H1 (cell line): ENCODE measurements at regions not wholly inside any gene's neighbourhood (a gene's known extent, or its start where the extent isn't known, plus 50 kb on each side); places are given as distances from the start of the nearest gene placed in this dataset.

Experiments
- CTCF ChIA-PET: fragments of 300-600 bp; sonication (Branson Sonifier 250); formaldehyde crosslinking; loops from one replicate; lab custom pipeline; 2021; ENCODE audit not compliant: partially characterized antibody; lab: Charles Lee
- POLR2A ChIA-PET: fragments of 300-600 bp; sonication (Branson Sonifier 250); formaldehyde crosslinking; loops from one replicate; lab custom pipeline; 2021; ENCODE audit warnings: inconsistent platforms; ENCODE audit not compliant: partially characterized antibody; lab: Charles Lee
- DNase-seq, 2 experiments: peaks; one replicate each; pipeline versions ENCODE4 v3.0.0 to v3.0.0-alpha.2; 2010 to 2022; ENCODE audit warnings: low spot score in 2 of 2, low read depth in 1 of 2, mixed read lengths in 1 of 2
- FAIRE-seq: peaks from 2 replicates; lab custom pipeline; 2011; peaks lifted over from hg19 to GRCh38; lab: Jason Lieb, UNC
- H2AFZ ChIP-seq: 2 replicates; pipeline ENCODE4 v1.8.1; 2012; ENCODE audit warnings: low read length, inconsistent platforms
- H2AK5ac ChIP-seq: 2 replicates; pipeline ENCODE4 v1.6.1; 2013; ENCODE audit warnings: low read depth, low read length
- H2BK120ac ChIP-seq: replicated peaks from 2 replicates; pipeline ENCODE3; 2013; ENCODE audit warnings: low read depth, low read length, inconsistent platforms
- H2BK12ac ChIP-seq: 2 replicates; pipeline ENCODE4 v1.6.1; 2013; ENCODE audit warnings: low read depth, low read length
- H2BK15ac ChIP-seq: 2 replicates; pipeline ENCODE4 v1.6.1; 2013; ENCODE audit warnings: low read length
- H2BK20ac ChIP-seq: 2 replicates; pipeline ENCODE4 v1.6.1; 2013; ENCODE audit warnings: low read length
- H2BK5ac ChIP-seq: 2 replicates; pipeline ENCODE4 v1.6.1; 2013; ENCODE audit warnings: low read depth, low read length
- H3K14ac ChIP-seq: 2 replicates; pipeline ENCODE4 v1.6.1; 2013; ENCODE audit warnings: inconsistent platforms; ENCODE audit not compliant: insufficient read length
- H3K18ac ChIP-seq: 2 replicates; pipeline ENCODE4 v1.6.1; 2013; ENCODE audit warnings: low read length; ENCODE audit errors: extremely low read depth
- H3K23ac ChIP-seq: 2 replicates; pipeline ENCODE4 v1.6.1; 2013; ENCODE audit warnings: inconsistent platforms; ENCODE audit not compliant: insufficient read length
- H3K23me2 ChIP-seq: 2 replicates; pipeline ENCODE4 v1.6.1; 2013; ENCODE audit warnings: low read depth, low read length
- H3K27ac ChIP-seq: 2 replicates; pipeline ENCODE4 v1.6.1; 2011; ENCODE audit warnings: low read depth, low read length, inconsistent platforms
- H3K27me3 ChIP-seq, 4 experiments: replicated peaks in 1 of 4; 1 replicate in 1 of 4; 2 replicates in 3 of 4; pipeline versions ENCODE4 v1.6.1 to v1.8.1; 2011 to 2013; ENCODE audit warnings: low read length in 3 of 4, mild to moderate bottlenecking in 3 of 4, inconsistent platforms in 2 of 4, mixed read lengths in 2 of 4, moderate library complexity in 1 of 4; ENCODE audit not compliant: control insufficient read depth in 3 of 4, insufficient read depth in 3 of 4; ENCODE audit errors: extremely low read depth in 1 of 4
- H3K36me3 ChIP-seq, 4 experiments: 2 replicates each; pipeline versions ENCODE4 v1.6.1 to v1.8.1; 2011 to 2013; ENCODE audit warnings: mild to moderate bottlenecking in 4 of 4, low read length in 3 of 4, moderate library complexity in 2 of 4, control low read depth in 1 of 4, inconsistent platforms in 1 of 4; ENCODE audit not compliant: insufficient read depth in 4 of 4, control insufficient read depth in 2 of 4
- H3K4ac ChIP-seq: replicated peaks from 2 replicates; pipeline ENCODE3; 2013; ENCODE audit warnings: low read length, low read depth, mixed read lengths, inconsistent platforms; ENCODE audit not compliant: insufficient read length
- H3K4me1 ChIP-seq, 4 experiments: replicated peaks in 1 of 4; 1 replicate in 1 of 4; 2 replicates in 3 of 4; pipeline versions ENCODE4 v1.6.1 to v1.8.1; 2011 to 2013; ENCODE audit warnings: low read length in 3 of 4, inconsistent platforms in 2 of 4, mixed read lengths in 1 of 4; ENCODE audit not compliant: insufficient read depth in 4 of 4, control insufficient read depth in 3 of 4
- H3K4me2 ChIP-seq, 2 experiments: 2 replicates each; pipeline versions ENCODE4 v1.6.1 to v1.8.1; 2011 to 2013; ENCODE audit warnings: low read depth in 2 of 2, low read length in 2 of 2, control low read depth in 1 of 2, inconsistent platforms in 1 of 2, mild to moderate bottlenecking in 1 of 2; ENCODE audit not compliant: insufficient read depth in 1 of 2
- H3K4me3 ChIP-seq, 4 experiments: fragments of 200-600, 300-600 bp in 1 of 4; sonication (generic), shearing (Covaris generic), sonication (Bioruptor Twin) in 1 of 4; 2 replicates each; pipeline versions ENCODE4 v1.5.1 to v1.8.1; 2011 to 2016; ENCODE audit warnings: low read length in 4 of 4, low read depth in 3 of 4, control low read depth in 2 of 4, inconsistent platforms in 2 of 4, mild to moderate bottlenecking in 2 of 4, mixed read lengths in 1 of 4, moderate library complexity in 1 of 4; ENCODE audit not compliant: insufficient read depth in 2 of 4; ENCODE audit errors: extremely low read depth in 1 of 4
- H3K56ac ChIP-seq: replicated peaks from 2 replicates; pipeline ENCODE3; 2013; ENCODE audit warnings: low read depth, mild to moderate bottlenecking, mixed read lengths, low read length, inconsistent platforms; ENCODE audit not compliant: insufficient read length
- H3K79me1 ChIP-seq: 2 replicates; pipeline ENCODE4 v1.6.1; 2013; ENCODE audit warnings: low read depth, low read length, control low read depth
- H3K79me2 ChIP-seq, 2 experiments: 2 replicates each; pipeline versions ENCODE4 v1.6.1 to v1.8.1; 2012 to 2013; ENCODE audit warnings: low read length in 2 of 2, mild to moderate bottlenecking in 2 of 2, inconsistent platforms in 1 of 2; ENCODE audit not compliant: insufficient read depth in 2 of 2, control insufficient read depth in 1 of 2
- H3K9ac ChIP-seq, 4 experiments: replicated peaks in 1 of 4; 1 replicate in 1 of 4; 2 replicates in 3 of 4; pipeline versions ENCODE4 v1.6.1 to v1.8.1; 2011 to 2013; ENCODE audit warnings: low read depth in 3 of 4, low read length in 3 of 4, control low read depth in 2 of 4, mild to moderate bottlenecking in 2 of 4, moderate library complexity in 2 of 4, inconsistent platforms in 1 of 4; ENCODE audit errors: extremely low read depth in 1 of 4
- H3K9me3 ChIP-seq, 2 experiments: 2 replicates each; pipeline versions ENCODE4 v1.6.1 to v1.8.1; 2012 to 2013; ENCODE audit warnings: mild to moderate bottlenecking in 2 of 2, moderate library complexity in 2 of 2, control low read depth in 1 of 2, inconsistent platforms in 1 of 2, low read depth in 1 of 2, low read length in 1 of 2, mixed read lengths in 1 of 2; ENCODE audit not compliant: insufficient read depth in 2 of 2
- H4K20me1 ChIP-seq, 2 experiments: replicated peaks in 1 of 2; 2 replicates each; pipeline versions ENCODE3 to v1.8.1; 2011 to 2013; ENCODE audit warnings: inconsistent platforms in 2 of 2, low read length in 2 of 2, mild to moderate bottlenecking in 1 of 2; ENCODE audit not compliant: insufficient read depth in 2 of 2, control insufficient read depth in 1 of 2
- H4K5ac ChIP-seq: 2 replicates; pipeline ENCODE4 v1.6.1; 2013; ENCODE audit warnings: low read length, low read depth, mixed read lengths, inconsistent platforms; ENCODE audit not compliant: insufficient read length
- H4K8ac ChIP-seq: 2 replicates; pipeline ENCODE4 v1.8.0; 2013; ENCODE audit warnings: mild to moderate bottlenecking, moderate library complexity, low read length, inconsistent platforms; ENCODE audit not compliant: insufficient read depth; ENCODE audit errors: extremely low read depth
- H4K91ac ChIP-seq: replicated peaks from 2 replicates; pipeline ENCODE3; 2013; ENCODE audit warnings: low read length, mixed read lengths, inconsistent platforms; ENCODE audit not compliant: insufficient read length
- CBX5 ChIP-seq: fragments of 300-800, 300-1000 bp; sonication (generic); IDR thresholded peaks from 2 replicates; pipeline ENCODE4 v1.7.1; 2016; ENCODE audit warnings: antibody characterized with exemption, low read length, low read depth
- CTBP2 ChIP-seq: IDR thresholded peaks from 2 replicates; pipeline ENCODE4 v1.7.0; 2011; ENCODE audit warnings: borderline replicate concordance, mild to moderate bottlenecking, moderate library complexity, mixed read lengths, low read length; ENCODE audit not compliant: insufficient read depth, insufficient read length
- EP300 ChIP-seq, 2 experiments: IDR thresholded peaks; 1 replicate in 1 of 2; 2 replicates in 1 of 2; pipeline ENCODE4 v1.6.1; 2011 to 2012; ENCODE audit warnings: low read depth in 2 of 2, low read length in 2 of 2, mild to moderate bottlenecking in 2 of 2, borderline replicate concordance in 1 of 2, inconsistent platforms in 1 of 2, moderate library complexity in 1 of 2
- JUND ChIP-seq: IDR thresholded peaks from 2 replicates; pipeline ENCODE4 v1.6.1; 2011; ENCODE audit warnings: mild to moderate bottlenecking, improper control_type of control experiment, low read length
- KDM1A ChIP-seq: fragments of 200-600, 300-600 bp; sonication (generic); IDR thresholded peaks from 2 replicates; pipeline ENCODE4 v1.7.1; 2016; ENCODE audit warnings: mild to moderate bottlenecking, low read length, borderline replicate concordance
- KDM4A ChIP-seq: IDR thresholded peaks from one replicate; pipeline ENCODE4 v1.7.1; 2012; ENCODE audit warnings: low read depth, mild to moderate bottlenecking, moderate library complexity, low read length, inconsistent platforms; ENCODE audit not compliant: severe bottlenecking
- MAFK ChIP-seq: IDR thresholded peaks from 2 replicates; pipeline ENCODE4 v1.6.1; 2012; ENCODE audit warnings: low read depth, mild to moderate bottlenecking, improper control_type of control experiment, low read length
- SRF ChIP-seq: IDR thresholded peaks from 2 replicates; pipeline ENCODE4 v1.6.1; 2011; ENCODE audit warnings: mild to moderate bottlenecking, low read depth, low read length, moderate library complexity
- TEAD4 ChIP-seq: IDR thresholded peaks from 2 replicates; pipeline ENCODE4 v1.6.1; 2012; ENCODE audit warnings: low read depth, low read length, inconsistent platforms, mixed read lengths
- YY1 ChIP-seq: IDR thresholded peaks from 2 replicates; pipeline ENCODE4 v1.6.1; 2011; ENCODE audit warnings: low read depth, mild to moderate bottlenecking, low read length
- WGBS, 2 experiments: shearing (Covaris generic) in 1 of 2; methylation state at CpG; one replicate each; pipeline versions ENCODE4 v1.1.6 to v1.1.7; 2013 to 2015; ENCODE audit warnings: low lambda C conversion rate in 2 of 2, mixed read lengths in 2 of 2, inconsistent platforms in 1 of 2, low coverage in 1 of 2, missing lambda C conversion rate in 1 of 2; ENCODE audit not compliant: insufficient replicate concordance in 2 of 2, insufficient coverage in 1 of 2, insufficient read length in 1 of 2; ENCODE audit errors: extremely low coverage in 1 of 2, missing lambda C conversion rate in 1 of 2; 5-methylcytosine and 5-hydroxymethylcytosine counted together
- TF ChIP-seq, protein P1 (sequence below): IDR thresholded peaks from 2 replicates; pipeline ENCODE4 v1.6.1; 2012; ENCODE audit warnings: low read length, inconsistent platforms
- TF ChIP-seq, protein P2 (sequence below): IDR thresholded peaks from 2 replicates; pipeline ENCODE4 v1.6.1; 2011; ENCODE audit warnings: low read length, improper control_type of control experiment

DNA sequence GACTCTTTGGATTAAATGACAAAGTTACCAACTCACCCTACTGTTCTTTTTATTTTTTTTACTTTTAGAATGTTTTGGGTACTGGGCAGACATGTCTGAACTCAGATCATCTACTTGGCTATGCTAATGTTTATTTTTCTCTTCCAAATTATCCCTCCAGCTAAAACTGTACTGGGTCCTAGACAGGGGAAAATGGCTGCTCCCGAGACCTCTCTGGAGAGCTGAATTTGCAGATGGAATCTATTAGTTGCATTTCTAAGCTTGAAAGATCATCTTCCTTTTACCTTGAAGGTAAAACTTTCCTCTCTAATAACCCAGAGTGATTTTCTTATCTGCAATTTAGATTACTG lies 197.5 kb upstream of the SEMA6A start:
- Histone ChIP-seq H3K18ac (no peak overlapping the region), H2BK5ac (peak overlapping the region; percentile 93; the same call in 1 of the 2 replicates), H3K27me3 (no peaks in the 10 kb centered on the region), H2AK5ac (no peak overlapping the region), H2BK15ac (no peak overlapping the region), H3K9ac (no peak overlapping the region), H3K36me3 (no peaks in the 10 kb centered on the region), H3K79me1 (no peaks in the 10 kb centered on the region), H3K23me2 (no peaks in the 10 kb centered on the region), H2BK20ac (no peak overlapping the region), H2AFZ (no peak overlapping the region), H3K4me2 (no peak overlapping the region), H3K9me3 (no peaks in the 10 kb centered on the region), H3K14ac (no peak overlapping the region), H4K20me1 (no peaks in the 10 kb centered on the region), H3K4me1 (peaks cover 4 to 15% (median 13%) of the 10 kb centered on the region in 4 experiments; a peak in 6 of 7 replicates), H2BK12ac (no peak overlapping the region), H3K79me2 (no peaks in the 10 kb centered on the region), H3K4me3 (no peak overlapping the region), H2BK120ac (peak overlapping the region; percentile 100), H4K91ac (no peak overlapping the region), H4K5ac (no peak overlapping the region), H3K23ac (no peak overlapping the region), H3K27ac (no peak overlapping the region), H3K4ac (no peak overlapping the region), H3K56ac (no peak overlapping the region), H4K8ac (no peak overlapping the region)
- WGBS, 2 experiments: 96% methylated on average over 1 of the region's 1 CpG; no CpG with 5 or more reads in 1 of the 2 experiments
- FAIRE-seq (no peak), DNase-seq (no peak)
- ChIA-PET CTCF (interaction anchor here (0.5 kb wide), 1 partner anchor 9 kb away, joined by 4 read pairs; no protein-coding TSS in a partner anchor), POLR2A (no interaction called here)
- no peak for TF ChIP-seq CBX5
- no peak for TF ChIP-seq MAFK
- TF ChIP-seq KDM1A: no peak
- TF ChIP-seq, protein P1, sequence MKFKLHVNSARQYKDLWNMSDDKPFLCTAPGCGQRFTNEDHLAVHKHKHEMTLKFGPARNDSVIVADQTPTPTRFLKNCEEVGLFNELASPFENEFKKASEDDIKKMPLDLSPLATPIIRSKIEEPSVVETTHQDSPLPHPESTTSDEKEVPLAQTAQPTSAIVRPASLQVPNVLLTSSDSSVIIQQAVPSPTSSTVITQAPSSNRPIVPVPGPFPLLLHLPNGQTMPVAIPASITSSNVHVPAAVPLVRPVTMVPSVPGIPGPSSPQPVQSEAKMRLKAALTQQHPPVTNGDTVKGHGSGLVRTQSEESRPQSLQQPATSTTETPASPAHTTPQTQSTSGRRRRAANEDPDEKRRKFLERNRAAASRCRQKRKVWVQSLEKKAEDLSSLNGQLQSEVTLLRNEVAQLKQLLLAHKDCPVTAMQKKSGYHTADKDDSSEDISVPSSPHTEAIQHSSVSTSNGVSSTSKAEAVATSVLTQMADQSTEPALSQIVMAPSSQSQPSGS: no peak
- TF ChIP-seq CTBP2: no peak
- no peak for TF ChIP-seq YY1
- no peak for TF ChIP-seq EP300 (IDR thresholded peaks at IDR 0.05; ENCODE audit: borderline replicate concordance in 1 of 2, low read depth in 2 of 2, low read length in 2 of 2)
- TF ChIP-seq KDM4A: no peak
- TF ChIP-seq SRF: no peak
- no peak for TF ChIP-seq TEAD4
- TF ChIP-seq, protein P2, sequence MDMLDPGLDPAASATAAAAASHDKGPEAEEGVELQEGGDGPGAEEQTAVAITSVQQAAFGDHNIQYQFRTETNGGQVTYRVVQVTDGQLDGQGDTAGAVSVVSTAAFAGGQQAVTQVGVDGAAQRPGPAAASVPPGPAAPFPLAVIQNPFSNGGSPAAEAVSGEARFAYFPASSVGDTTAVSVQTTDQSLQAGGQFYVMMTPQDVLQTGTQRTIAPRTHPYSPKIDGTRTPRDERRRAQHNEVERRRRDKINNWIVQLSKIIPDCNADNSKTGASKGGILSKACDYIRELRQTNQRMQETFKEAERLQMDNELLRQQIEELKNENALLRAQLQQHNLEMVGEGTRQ: no peak
- TF ChIP-seq JUND: no peak
